ENCODE measurements at regions not wholly inside any gene's neighbourhood (a gene's known extent, or its start where the extent isn't known, plus 50 kb on each side); places are given as distances from the start of the nearest gene placed in this dataset.

GRCh38 chr14:36001936-36002335 is 174.6 kb downstream of the PTCSC3 start:
- Histone ChIP-seq H3K79me2 (ENCODE audit: low read depth) (no peaks in the 10 kb centered on the region), H3K9me3 (ENCODE audit: insufficient read depth, low read depth) (no peaks in the 10 kb centered on the region), H2AFZ (no peak overlapping the region), H3K4me2 (no peak overlapping the region), H3K9me2 (ENCODE audit: insufficient read depth) (no peaks in the 10 kb centered on the region), H3K4me3 (no peak overlapping the region), H3F3A (ENCODE audit: insufficient read depth, low read depth) (no peaks in the 10 kb centered on the region), H3K36me3 (ENCODE audit: low read depth) (no peaks in the 10 kb centered on the region), H3K4me1 (replicated peaks; ENCODE audit: insufficient read depth) (no peaks in the 10 kb centered on the region), H3K27ac (no peak overlapping the region), H3K27me3 (ENCODE audit: insufficient read depth, low read depth) (no peaks in the 10 kb centered on the region), H4K20me1 (ENCODE audit: insufficient read depth) (no peaks in the 10 kb centered on the region)
- intact Hi-C loops (cut with micrococcal nuclease; ENCODE audit: unreplicated experiment): loop anchor here (10.0 kb wide), 1 partner anchor 63 kb away; no protein-coding TSS in a partner anchor
- DNase-seq: no peak
- BruUV-seq (replicated peaks): no TSS peak
- TF ChIP-seq CTCF (conservative IDR thresholded peaks at IDR 0.05) (no peak), EZH2 (IDR thresholded peaks at IDR 0.05; ENCODE audit: low read depth) (no peak)
- CTCF ChIA-PET: no interaction called here
- POLR2A ChIA-PET (ENCODE audit: unreplicated experiment): no interaction called here

GRCh38 chr14:35999294-35999693 is 173.2 kb downstream of the BRMS1L start:
- intact Hi-C loops (cut with micrococcal nuclease; ENCODE audit: unreplicated experiment): no loop called here
- no peak overlapping the region for H3K4me3 ChIP-seq
- CTCF ChIA-PET: no interaction called here
- H3K9me2 ChIP-seq (ENCODE audit: insufficient read depth): no peaks in the 10 kb centered on the region
- H3F3A ChIP-seq (ENCODE audit: insufficient read depth, low read depth): no peaks in the 10 kb centered on the region
- H3K4me1 ChIP-seq (replicated peaks; ENCODE audit: insufficient read depth): no peaks in the 10 kb centered on the region
- H3K36me3 ChIP-seq (ENCODE audit: low read depth): no peaks in the 10 kb centered on the region
- TF ChIP-seq CTCF (conservative IDR thresholded peaks at IDR 0.05) (no peak), EZH2 (IDR thresholded peaks at IDR 0.05; ENCODE audit: low read depth) (no peak)
- no peaks in the 10 kb centered on the region for H3K79me2 ChIP-seq (ENCODE audit: low read depth)
- H4K20me1 ChIP-seq (ENCODE audit: insufficient read depth): no peaks in the 10 kb centered on the region
- no peaks in the 10 kb centered on the region for H3K27me3 ChIP-seq (ENCODE audit: insufficient read depth, low read depth)
- no peak overlapping the region for H3K27ac ChIP-seq
- H3K4me2 ChIP-seq: no peak overlapping the region
- DNase-seq: no peak
- POLR2A ChIA-PET (ENCODE audit: unreplicated experiment): no interaction called here
- no peaks in the 10 kb centered on the region for H3K9me3 ChIP-seq (ENCODE audit: insufficient read depth, low read depth)
- BruUV-seq (replicated peaks): no TSS peak
- no peak overlapping the region for H2AFZ ChIP-seq

GRCh38 chr14:35998303-35998702 is 172.2 kb downstream of the BRMS1L start:
- H3K4me1 ChIP-seq (replicated peaks; ENCODE audit: insufficient read depth): no peaks in the 10 kb centered on the region
- BruUV-seq (replicated peaks): no TSS peak
- intact Hi-C loops (cut with micrococcal nuclease; ENCODE audit: unreplicated experiment): no loop called here
- H3K36me3 ChIP-seq (ENCODE audit: low read depth): no peaks in the 10 kb centered on the region
- H3K9me3 ChIP-seq (ENCODE audit: insufficient read depth, low read depth): no peaks in the 10 kb centered on the region
- H2AFZ ChIP-seq: no peak overlapping the region
- no peak for DNase-seq
- H3K79me2 ChIP-seq (ENCODE audit: low read depth): no peaks in the 10 kb centered on the region
- H3K4me2 ChIP-seq: no peak overlapping the region
- no peak overlapping the region for H3K27ac ChIP-seq
- ChIA-PET POLR2A (ENCODE audit: unreplicated experiment) (no interaction called here), CTCF (no interaction called here)
- H3K27me3 ChIP-seq (ENCODE audit: insufficient read depth, low read depth): no peaks in the 10 kb centered on the region
- H4K20me1 ChIP-seq (ENCODE audit: insufficient read depth): no peaks in the 10 kb centered on the region
- H3K4me3 ChIP-seq: no peak overlapping the region
- no peaks in the 10 kb centered on the region for H3F3A ChIP-seq (ENCODE audit: insufficient read depth, low read depth)
- TF ChIP-seq CTCF (conservative IDR thresholded peaks at IDR 0.05) (no peak), EZH2 (IDR thresholded peaks at IDR 0.05; ENCODE audit: low read depth) (no peak)
- H3K9me2 ChIP-seq (ENCODE audit: insufficient read depth): no peaks in the 10 kb centered on the region

Data from PC-9 (cell line).